ENCODE measurements at regions not wholly inside any gene's neighbourhood (a gene's known extent, or its start where the extent isn't known, plus 50 kb on each side); places are given as distances from the start of the nearest gene placed in this dataset.

DNA sequence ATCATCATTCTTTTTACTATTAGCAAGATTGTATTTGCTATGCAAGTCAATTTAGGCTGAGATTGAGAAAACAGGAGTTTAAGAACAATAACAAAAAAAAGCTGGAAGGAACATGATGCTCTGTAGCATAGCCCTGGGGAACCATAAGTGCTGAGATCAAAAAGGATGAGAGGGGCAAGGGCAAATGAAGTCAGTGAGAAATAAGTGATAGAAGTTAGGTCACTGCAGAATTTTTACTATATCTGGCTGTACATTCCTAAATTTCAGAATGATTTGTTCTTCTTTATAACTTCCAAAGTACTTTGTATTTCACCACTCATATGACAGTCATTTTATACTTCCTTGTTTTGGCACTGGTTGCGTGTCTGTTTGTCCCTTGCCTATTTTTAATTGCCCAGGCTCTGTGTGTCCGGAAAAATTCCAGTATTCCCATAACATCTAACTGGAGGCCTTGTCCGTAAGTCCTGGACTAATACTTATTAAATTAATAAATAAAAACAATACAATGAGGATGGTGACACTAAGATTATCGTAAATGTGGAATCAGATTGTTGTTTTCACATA lies 444.7 kb downstream of the TENT5A start:
- Histone ChIP-seq H3K4me3 (no peak overlapping the region), H3K27ac (no peak overlapping the region)
- TF ChIP-seq, protein P1, sequence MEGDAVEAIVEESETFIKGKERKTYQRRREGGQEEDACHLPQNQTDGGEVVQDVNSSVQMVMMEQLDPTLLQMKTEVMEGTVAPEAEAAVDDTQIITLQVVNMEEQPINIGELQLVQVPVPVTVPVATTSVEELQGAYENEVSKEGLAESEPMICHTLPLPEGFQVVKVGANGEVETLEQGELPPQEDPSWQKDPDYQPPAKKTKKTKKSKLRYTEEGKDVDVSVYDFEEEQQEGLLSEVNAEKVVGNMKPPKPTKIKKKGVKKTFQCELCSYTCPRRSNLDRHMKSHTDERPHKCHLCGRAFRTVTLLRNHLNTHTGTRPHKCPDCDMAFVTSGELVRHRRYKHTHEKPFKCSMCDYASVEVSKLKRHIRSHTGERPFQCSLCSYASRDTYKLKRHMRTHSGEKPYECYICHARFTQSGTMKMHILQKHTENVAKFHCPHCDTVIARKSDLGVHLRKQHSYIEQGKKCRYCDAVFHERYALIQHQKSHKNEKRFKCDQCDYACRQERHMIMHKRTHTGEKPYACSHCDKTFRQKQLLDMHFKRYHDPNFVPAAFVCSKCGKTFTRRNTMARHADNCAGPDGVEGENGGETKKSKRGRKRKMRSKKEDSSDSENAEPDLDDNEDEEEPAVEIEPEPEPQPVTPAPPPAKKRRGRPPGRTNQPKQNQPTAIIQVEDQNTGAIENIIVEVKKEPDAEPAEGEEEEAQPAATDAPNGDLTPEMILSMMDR (IDR thresholded peaks at IDR 0.05): no peak
- no peak for DNase-seq (ENCODE audit: low spot score)

DNA sequence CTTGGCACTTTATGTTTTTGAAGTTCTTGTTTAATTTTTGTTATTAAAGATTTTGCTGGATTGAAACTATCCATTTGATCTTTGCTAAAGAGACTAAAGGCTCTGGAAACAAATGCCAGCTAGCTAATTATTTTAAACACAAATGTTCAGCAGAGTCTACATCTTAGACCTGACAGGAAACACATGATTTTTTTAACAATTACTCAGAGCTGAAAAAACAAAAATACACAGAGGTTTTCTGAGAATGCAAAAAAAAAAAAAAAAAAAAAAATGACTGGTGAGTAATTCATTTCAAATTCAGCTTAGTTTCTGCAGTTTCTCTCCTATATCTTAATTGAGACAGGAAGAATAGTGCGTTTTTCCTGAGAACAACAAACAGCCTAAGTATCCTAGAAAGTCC lies 448.0 kb downstream of the TENT5A start:
- no peak for DNase-seq (ENCODE audit: low spot score)
- H3K4me3 ChIP-seq: no peak overlapping the region
- no peak overlapping the region for H3K27ac ChIP-seq
- TF ChIP-seq, protein P1 (IDR thresholded peaks at IDR 0.05): no peak

DNA sequence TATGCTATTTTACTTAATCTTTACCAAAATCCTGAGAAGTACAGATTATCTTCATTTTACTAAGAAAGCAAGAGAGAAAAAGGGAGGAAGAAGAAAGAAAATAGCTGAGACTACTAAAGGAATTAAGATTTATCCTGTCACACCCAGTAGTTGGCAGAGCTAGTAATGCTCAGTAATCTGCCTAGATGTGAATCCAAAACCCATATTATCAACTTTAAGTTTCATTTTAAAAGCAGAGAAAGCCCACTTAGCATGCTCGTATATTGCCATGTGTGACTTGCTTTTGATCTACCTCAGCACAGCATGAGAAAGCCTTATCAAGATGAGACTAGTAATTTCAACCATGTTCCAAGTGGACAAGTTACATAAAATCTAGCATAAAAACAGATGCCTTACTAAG lies 451.5 kb downstream of the TENT5A start:
- TF ChIP-seq, protein P1 (IDR thresholded peaks at IDR 0.05): no peak
- no peak overlapping the region for H3K27ac ChIP-seq
- H3K4me3 ChIP-seq: no peak overlapping the region
- DNase-seq (ENCODE audit: low spot score): no peak

DNA sequence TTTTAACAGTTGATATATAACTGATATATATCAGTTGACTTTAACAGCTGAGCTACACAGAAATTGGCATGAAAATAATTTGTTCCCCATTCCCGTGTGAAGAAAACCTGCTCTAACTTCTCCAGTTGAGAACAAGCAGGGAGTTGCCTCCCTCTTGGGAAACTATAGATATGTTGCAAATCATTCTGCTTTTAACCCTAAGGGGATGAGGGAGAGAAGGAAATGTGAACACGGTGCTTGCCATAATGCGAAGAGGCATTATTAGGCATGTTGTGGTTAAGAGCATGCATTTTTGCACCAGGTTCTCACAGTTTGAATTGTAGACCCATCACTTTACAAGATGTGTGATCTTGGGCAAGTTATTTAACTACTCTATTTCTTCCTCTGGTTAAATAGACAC lies 453.7 kb downstream of the TENT5A start:
- H3K4me3 ChIP-seq: no peak overlapping the region
- DNase-seq (ENCODE audit: low spot score): no peak
- no peak overlapping the region for H3K27ac ChIP-seq
- TF ChIP-seq, protein P1 (IDR thresholded peaks at IDR 0.05): no peak

DNA sequence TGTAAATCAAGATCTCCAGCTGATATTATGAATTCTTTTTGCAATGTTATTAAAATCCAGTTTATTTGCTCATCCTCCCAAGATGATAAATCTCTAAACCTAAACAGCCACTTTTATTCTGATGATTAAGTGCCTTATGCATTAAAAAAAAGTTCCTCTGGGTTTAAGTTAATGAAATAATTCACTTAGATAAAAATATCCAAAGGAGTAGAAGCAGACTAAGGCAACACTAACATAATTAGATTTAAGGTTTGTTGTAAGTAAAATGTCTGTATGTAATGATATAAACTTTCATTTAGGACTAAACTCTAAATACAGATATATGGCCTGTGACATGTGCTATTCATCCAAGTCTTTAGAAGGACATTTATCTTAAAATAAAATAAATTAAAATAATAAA lies 457.2 kb downstream of the TENT5A start:
- no peak for DNase-seq (ENCODE audit: low spot score)
- TF ChIP-seq, protein P1 (IDR thresholded peaks at IDR 0.05): no peak
- no peak overlapping the region for H3K27ac ChIP-seq
- H3K4me3 ChIP-seq: no peak overlapping the region

DNA sequence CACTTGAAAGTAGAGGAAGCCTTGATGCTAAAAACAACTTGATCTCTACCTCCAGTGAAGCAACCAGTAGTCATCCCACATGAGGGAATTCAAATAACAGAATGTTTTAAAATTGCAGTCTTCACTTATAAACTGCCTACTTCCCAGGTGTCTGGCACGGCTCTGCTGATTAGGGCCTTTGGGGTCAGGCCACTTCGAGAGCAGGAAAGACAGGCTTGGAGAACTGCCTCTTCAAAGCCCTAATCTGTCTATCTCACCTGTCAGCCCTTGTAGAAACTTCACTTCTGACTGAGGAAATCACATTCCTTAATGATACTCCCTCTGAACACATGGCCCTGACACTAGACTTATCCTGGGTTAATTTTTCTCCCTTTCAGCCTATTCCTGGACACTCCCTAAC lies 458.6 kb downstream of the TENT5A start:
- no peak overlapping the region for H3K4me3 ChIP-seq
- H3K27ac ChIP-seq: no peak overlapping the region
- no peak for DNase-seq (ENCODE audit: low spot score)
- TF ChIP-seq, protein P1 (IDR thresholded peaks at IDR 0.05): no peak

DNA sequence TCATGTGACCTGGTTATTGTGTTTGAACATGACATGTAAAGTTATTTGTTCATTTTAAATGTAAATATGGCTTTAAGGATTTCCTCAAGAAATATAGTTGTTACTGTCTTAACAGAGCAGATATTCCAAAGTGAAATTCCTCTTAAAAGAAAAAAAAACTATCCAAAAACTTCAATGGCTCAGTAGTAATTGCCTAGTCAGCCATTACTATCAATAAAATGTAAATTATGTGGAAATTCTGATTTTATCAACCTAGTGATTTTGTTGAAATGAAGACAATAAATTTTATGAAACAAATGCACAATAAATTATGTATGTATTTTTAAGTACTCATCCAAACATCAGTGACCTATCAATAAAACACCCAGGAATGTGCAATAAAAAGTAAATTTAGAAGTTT lies 463.3 kb downstream of the TENT5A start:
- TF ChIP-seq, protein P1 (IDR thresholded peaks at IDR 0.05): no peak
- H3K27ac ChIP-seq: no peak overlapping the region
- no peak overlapping the region for H3K4me3 ChIP-seq
- DNase-seq (ENCODE audit: low spot score): no peak
